ENCODE measurements at regions not wholly inside any gene's neighbourhood (a gene's known extent, or its start where the extent isn't known, plus 50 kb on each side); places are given as distances from the start of the nearest gene placed in this dataset.

- no peak for TF ChIP-seq CREB1 (IDR thresholded peaks at IDR 0.05; ENCODE audit: low read depth)
- no peak for TF ChIP-seq USF1 (IDR thresholded peaks at IDR 0.05)
- no peak for TF ChIP-seq TCF12 (IDR thresholded peaks at IDR 0.05; ENCODE audit: low read depth)
- no peak for TF ChIP-seq MAX (IDR thresholded peaks at IDR 0.05)
- no peak for TF ChIP-seq YY1 (IDR thresholded peaks at IDR 0.05; ENCODE audit: low read depth)
- no peak for TF ChIP-seq FOXM1 (IDR thresholded peaks at IDR 0.05; ENCODE audit: borderline replicate concordance, low read depth)
- no peak for TF ChIP-seq REST (IDR thresholded peaks at IDR 0.05; ENCODE audit: low read depth)
- no peak for TF ChIP-seq RAD21 (IDR thresholded peaks at IDR 0.05; ENCODE audit: low read depth)
- TF ChIP-seq EGR1 (IDR thresholded peaks at IDR 0.05) = no peak
Measured at GRCh38 chr2:805664-806063, 128.5 kb upstream of the TMEM18 start.

- TF ChIP-seq EGR1 (IDR thresholded peaks at IDR 0.05) = no peak
- no peak for TF ChIP-seq MAX (IDR thresholded peaks at IDR 0.05)
- TF ChIP-seq RAD21 (IDR thresholded peaks at IDR 0.05; ENCODE audit: low read depth) = no peak
- no peak for TF ChIP-seq FOXM1 (IDR thresholded peaks at IDR 0.05; ENCODE audit: borderline replicate concordance, low read depth)
- TF ChIP-seq NFIC (IDR thresholded peaks at IDR 0.05) = no peak
- TF ChIP-seq USF1 (IDR thresholded peaks at IDR 0.05) = no peak
Measured at GRCh38 chr2:797993-798392, 120.8 kb upstream of the TMEM18 start.

- no peak for TF ChIP-seq TAF1 (IDR thresholded peaks at IDR 0.05; ENCODE audit: low read depth)
- no peak for TF ChIP-seq NFIC (IDR thresholded peaks at IDR 0.05)
- no peak for TF ChIP-seq CREB1 (IDR thresholded peaks at IDR 0.05; ENCODE audit: low read depth)
- TF ChIP-seq MAX (IDR thresholded peaks at IDR 0.05) = no peak
- TF ChIP-seq YY1 (IDR thresholded peaks at IDR 0.05; ENCODE audit: low read depth) = no peak
- no peak for TF ChIP-seq EP300 (IDR thresholded peaks at IDR 0.05; ENCODE audit: borderline replicate concordance)
- TF ChIP-seq ZBTB7A (IDR thresholded peaks at IDR 0.05; ENCODE audit: low read depth) = no peak
- TF ChIP-seq RAD21 (IDR thresholded peaks at IDR 0.05; ENCODE audit: low read depth) = no peak
- TF ChIP-seq REST (IDR thresholded peaks at IDR 0.05; ENCODE audit: low read depth) = no peak
- TF ChIP-seq USF1 (IDR thresholded peaks at IDR 0.05) = no peak
- no peak for TF ChIP-seq CEBPB (IDR thresholded peaks at IDR 0.05)
- no peak for TF ChIP-seq TCF12 (IDR thresholded peaks at IDR 0.05; ENCODE audit: low read depth)
- no peak for TF ChIP-seq FOXM1 (IDR thresholded peaks at IDR 0.05; ENCODE audit: borderline replicate concordance, low read depth)
- no peak for TF ChIP-seq TEAD4 (IDR thresholded peaks at IDR 0.05)
- no peak for TF ChIP-seq EGR1 (IDR thresholded peaks at IDR 0.05)
Measured at GRCh38 chr2:797556-797955, 120.3 kb upstream of the TMEM18 start.

GRCh38 chr2:796141-796985 is 119.2 kb upstream of the TMEM18 start:
- TF ChIP-seq TAF1 (IDR thresholded peaks at IDR 0.05; ENCODE audit: low read depth) (no peak), REST (IDR thresholded peaks at IDR 0.05; ENCODE audit: low read depth) (no peak), MAX (IDR thresholded peaks at IDR 0.05) (no peak), TCF12 (IDR thresholded peaks at IDR 0.05; ENCODE audit: low read depth) (no peak), CEBPB (IDR thresholded peaks at IDR 0.05) (no peak), YY1 (IDR thresholded peaks at IDR 0.05; ENCODE audit: low read depth) (no peak), EGR1 (IDR thresholded peaks at IDR 0.05) (no peak), CREB1 (IDR thresholded peaks at IDR 0.05; ENCODE audit: low read depth) (no peak)
